Naive thymus-derived CD4-positive, alpha-beta T cell (primary cell): ENCODE measurements at regions not wholly inside any gene's neighbourhood (a gene's known extent, or its start where the extent isn't known, plus 50 kb on each side); places are given as distances from the start of the nearest gene placed in this dataset.
"Not testable (repeated sequence)": the region's sequence is repeated elsewhere in the genome, so short reads cannot be mapped to it uniquely, and the experiment has no call there.

Experiments
- ATAC-seq: fragments of 150-1000 bp; cut with Tn5 transposase; 2 replicates; pipeline ENCODE4 v1.10.0; 2021; ENCODE audit warnings: mild to moderate bottlenecking, moderate library complexity
- CTCF ChIA-PET: fragments of 350-600 bp; sonication (Branson Sonifier 250); formaldehyde crosslinking; loops from one replicate; lab custom pipeline; 2021; ENCODE audit warnings: antibody characterized with exemption; lab: Charles Lee
- POLR2A ChIA-PET: fragments of 350-600 bp; sonication (Branson Sonifier 250); formaldehyde crosslinking; loops from one replicate; lab custom pipeline; 2021; ENCODE audit warnings: antibody characterized with exemption, inconsistent platforms; lab: Charles Lee
- DNase-seq, 9 donors: peaks; one replicate each; pipeline versions ENCODE4 v3.0.0 to v3.0.0-alpha.2; 2020 to 2022; ENCODE audit warnings: mixed read lengths in 1 of 9
- H3K27ac ChIP-seq: one replicate; pipeline ENCODE4 v1.7.0; 2013; ENCODE audit warnings: mild to moderate bottlenecking, low read depth, low read length, moderate library complexity
- H3K27me3 ChIP-seq, 2 donors: one replicate each; pipeline ENCODE4 v1.7.0; 2013; ENCODE audit warnings: low read length in 2 of 2, mild to moderate bottlenecking in 2 of 2, moderate library complexity in 2 of 2; ENCODE audit not compliant: control insufficient read depth in 2 of 2, insufficient read depth in 2 of 2
- H3K36me3 ChIP-seq, 3 experiments: 1 replicate in 2 of 3; 2 replicates in 1 of 3; pipeline ENCODE4 v1.7.0; 2013; ENCODE audit warnings: low read length in 3 of 3, mild to moderate bottlenecking in 3 of 3, moderate library complexity in 1 of 3; ENCODE audit not compliant: insufficient read depth in 3 of 3, control insufficient read depth in 2 of 3
- H3K4me1 ChIP-seq, 2 donors: one replicate each; pipeline ENCODE4 v1.7.0; 2013; ENCODE audit warnings: low read length in 2 of 2, mild to moderate bottlenecking in 2 of 2, moderate library complexity in 1 of 2; ENCODE audit not compliant: control insufficient read depth in 2 of 2, insufficient read depth in 2 of 2
- H3K4me3 ChIP-seq: 2 replicates; pipeline ENCODE4 v1.7.0; 2013; ENCODE audit warnings: mild to moderate bottlenecking, low read length
- H3K9me3 ChIP-seq, 3 experiments: 1 replicate in 2 of 3; 2 replicates in 1 of 3; pipeline ENCODE4 v1.7.0; 2013; ENCODE audit warnings: low read length in 3 of 3; ENCODE audit not compliant: control insufficient read depth in 2 of 3
- H3K27ac Mint-ChIP-seq, 9 donors: one replicate each; pipeline ENCODE4 v1.8.0; 2020 to 2022; ENCODE audit warnings: mixed read lengths in 9 of 9, mild to moderate bottlenecking in 8 of 9, moderate library complexity in 5 of 9, inconsistent platforms in 2 of 9
- H3K27me3 Mint-ChIP-seq, 5 donors: one replicate each; pipeline ENCODE4 v1.8.0; 2021 to 2022; ENCODE audit warnings: mixed read lengths in 5 of 5, mild to moderate bottlenecking in 1 of 5
- H3K36me3 Mint-ChIP-seq, 5 donors: one replicate each; pipeline ENCODE4 v1.8.0; 2020 to 2022; ENCODE audit warnings: mixed read lengths in 5 of 5, mild to moderate bottlenecking in 3 of 5, inconsistent platforms in 1 of 5
- H3K4me1 Mint-ChIP-seq, 7 donors: one replicate each; pipeline ENCODE4 v1.8.0; 2020 to 2022; ENCODE audit warnings: mixed read lengths in 7 of 7, mild to moderate bottlenecking in 3 of 7, inconsistent platforms in 1 of 7
- H3K4me3 Mint-ChIP-seq, 10 donors: one replicate each; pipeline ENCODE4 v1.8.0; 2020 to 2022; ENCODE audit warnings: mild to moderate bottlenecking in 10 of 10, mixed read lengths in 10 of 10, moderate library complexity in 6 of 10, inconsistent platforms in 2 of 10
- H3K9me3 Mint-ChIP-seq, 11 donors: one replicate each; pipeline ENCODE4 v1.8.0; 2020 to 2022; ENCODE audit warnings: mixed read lengths in 11 of 11, mild to moderate bottlenecking in 4 of 11, inconsistent platforms in 1 of 11, moderate library complexity in 1 of 11
- intact Hi-C, 2 donors: fragments of 100-400 bp; cut with micrococcal nuclease; formaldehyde crosslinking; loops; one replicate each; pipeline ENCODE4 v1.15.1; 2023

DNA sequence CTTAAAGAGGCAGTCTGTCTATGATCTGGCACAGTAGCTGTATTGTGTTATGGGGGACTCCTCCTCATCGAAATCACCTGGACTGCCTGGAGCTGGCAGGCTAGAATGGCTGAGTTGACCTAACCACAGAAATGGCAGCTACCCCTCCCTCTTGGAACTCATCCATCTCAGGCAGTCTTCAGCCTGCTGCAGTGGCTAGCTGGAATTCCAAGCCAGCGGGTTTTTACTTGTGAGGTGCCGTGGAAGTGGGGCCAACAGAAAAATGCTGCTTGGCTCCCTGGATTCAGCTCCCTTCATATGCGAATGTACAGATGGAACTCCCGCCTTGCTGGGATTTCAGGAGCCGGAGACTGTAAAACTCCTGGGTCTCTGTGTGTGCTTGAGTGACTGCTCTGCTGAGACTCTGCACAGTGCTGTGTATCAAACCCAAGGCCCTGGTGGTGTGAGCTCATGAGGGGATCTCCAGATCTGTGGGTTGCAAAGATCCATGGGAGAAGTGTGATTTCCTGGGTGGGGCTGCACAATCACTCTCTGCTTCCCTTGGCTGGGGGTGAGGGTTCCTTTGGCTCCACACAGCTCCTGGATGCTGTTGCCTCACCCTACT, 316.9 kb downstream of the CTH start:
- Histone ChIP-seq H3K27ac (no peak overlapping the region), H3K9me3 (peaks cover 0 to 12% (median 0%) of the 10 kb centered on the region in 3 experiments), H3K4me3 (no peak overlapping the region), H3K36me3 (no peaks in the 10 kb centered on the region), H3K27me3 (no peaks in the 10 kb centered on the region), H3K4me1 (no peaks in the 10 kb centered on the region)
- Mint-ChIP-seq H3K4me3 (no peak overlapping the region), H3K4me1 (no peaks in the 10 kb centered on the region), H3K9me3 (peaks cover 13 to 51% (median 24%) of the 10 kb centered on the region in 11 donors), H3K27ac (no peak overlapping the region), H3K27me3 (no peaks in the 10 kb centered on the region), H3K36me3 (peaks cover 0 to 7% (median 0%) of the 10 kb centered on the region in 5 donors)
- no peak for ATAC-seq
- DNase-seq: no peak
- intact Hi-C loops: no loop called here
- ChIA-PET POLR2A (no interaction called here), CTCF (no interaction called here)

DNA sequence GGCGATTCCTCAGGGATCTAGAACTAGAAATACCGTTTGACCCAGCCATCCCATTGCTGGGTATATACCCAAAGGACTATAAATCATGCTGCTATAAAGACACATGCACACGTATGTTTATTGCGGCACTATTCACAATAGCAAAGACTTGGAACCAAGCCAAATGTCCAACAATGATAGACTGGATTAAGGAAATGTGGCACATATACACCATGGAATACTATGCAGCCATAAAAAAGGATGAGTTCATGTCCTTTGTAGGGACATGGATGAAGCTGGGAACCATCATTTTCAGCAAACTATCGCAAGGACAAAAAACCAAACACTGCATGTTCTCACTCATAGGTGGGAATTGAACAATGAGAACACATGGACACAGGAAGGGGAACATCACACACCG, 311.1 kb downstream of the PTGER3 start:
- H3K36me3 ChIP-seq, H3K27ac Mint-ChIP-seq, H3K27ac ChIP-seq, H3K4me1 Mint-ChIP-seq, POLR2A ChIA-PET, H3K9me3 Mint-ChIP-seq, H3K27me3 Mint-ChIP-seq, CTCF ChIA-PET, H3K4me3 ChIP-seq, H3K9me3 ChIP-seq, H3K36me3 Mint-ChIP-seq, H3K4me1 ChIP-seq, ATAC-seq, H3K4me3 Mint-ChIP-seq, intact Hi-C loops, DNase-seq, H3K27me3 ChIP-seq: not testable (repeated sequence)

DNA sequence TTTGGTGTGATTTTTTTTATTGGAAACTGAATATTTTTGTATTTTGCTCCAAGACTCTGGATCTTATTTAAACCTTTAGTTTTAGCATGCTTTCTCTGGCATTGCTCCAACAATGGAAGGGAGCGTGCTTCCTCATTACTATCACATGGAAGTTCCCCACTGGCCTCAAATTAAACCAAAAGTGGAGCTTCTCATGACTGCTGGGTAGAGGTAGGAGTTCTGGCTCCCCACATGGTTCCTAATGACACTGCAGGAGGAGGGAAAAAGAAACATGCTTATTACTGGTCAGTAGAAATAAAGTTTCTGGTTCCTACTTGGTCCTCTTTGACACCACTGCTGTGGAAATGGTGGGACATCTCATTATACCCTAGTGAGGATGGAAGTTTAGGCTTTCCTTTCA, 310.5 kb downstream of the PTGER3 start:
- DNase-seq: no peak
- H3K27me3 ChIP-seq: no peaks in the 10 kb centered on the region
- no peak overlapping the region for H3K27ac ChIP-seq
- Mint-ChIP-seq H3K9me3 (peaks cover 0 to 14% (median 8%) of the 10 kb centered on the region in 11 donors), H3K27me3 (peaks cover 0 to 3% (median 0%) of the 10 kb centered on the region in 5 donors), H3K27ac (no peak overlapping the region), H3K4me1 (peaks cover 0 to 2% (median 0%) of the 10 kb centered on the region in 7 donors), H3K4me3 (no peak overlapping the region), H3K36me3 (no peaks in the 10 kb centered on the region)
- no peak overlapping the region for H3K4me3 ChIP-seq
- CTCF ChIA-PET: no interaction called here
- ATAC-seq: no peak
- POLR2A ChIA-PET: no interaction called here
- intact Hi-C loops: no loop called here
- H3K4me1 ChIP-seq: no peaks in the 10 kb centered on the region
- H3K9me3 ChIP-seq: no peaks in the 10 kb centered on the region
- H3K36me3 ChIP-seq: no peaks in the 10 kb centered on the region

DNA sequence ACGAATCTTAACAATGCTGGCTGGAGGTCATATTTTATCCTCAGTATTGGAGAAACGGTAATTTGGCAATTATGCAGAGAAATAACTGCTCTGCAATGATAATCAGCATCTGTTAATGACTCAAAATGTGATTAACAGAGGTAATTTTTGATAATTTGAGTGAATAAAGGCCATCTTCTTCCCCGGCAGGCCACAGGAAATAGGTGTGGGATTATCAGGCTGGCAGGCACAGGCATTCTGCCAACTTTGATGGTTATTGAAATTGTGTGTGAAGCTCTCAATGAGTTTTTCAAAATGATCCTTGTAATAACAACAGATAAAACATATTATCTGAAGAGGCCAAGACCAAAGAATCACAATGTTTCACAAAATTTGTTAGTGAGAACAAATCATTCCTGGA, 309.0 kb downstream of the PTGER3 start:
- Mint-ChIP-seq H3K9me3 (peaks cover 2 to 29% (median 10%) of the 10 kb centered on the region in 11 donors), H3K36me3 (no peaks in the 10 kb centered on the region), H3K4me3 (no peak overlapping the region), H3K4me1 (peaks cover 0 to 2% (median 0%) of the 10 kb centered on the region in 7 donors), H3K27ac (no peak overlapping the region), H3K27me3 (peaks cover 0 to 3% (median 0%) of the 10 kb centered on the region in 5 donors)
- H3K9me3 ChIP-seq: no peaks in the 10 kb centered on the region
- H3K4me1 ChIP-seq: no peaks in the 10 kb centered on the region
- H3K36me3 ChIP-seq: no peaks in the 10 kb centered on the region
- no peak overlapping the region for H3K4me3 ChIP-seq
- H3K27ac ChIP-seq: no peak overlapping the region
- no peaks in the 10 kb centered on the region for H3K27me3 ChIP-seq
- DNase-seq: no peak
- CTCF ChIA-PET: no interaction called here
- intact Hi-C loops: no loop called here
- ATAC-seq: no peak
- POLR2A ChIA-PET: no interaction called here

DNA sequence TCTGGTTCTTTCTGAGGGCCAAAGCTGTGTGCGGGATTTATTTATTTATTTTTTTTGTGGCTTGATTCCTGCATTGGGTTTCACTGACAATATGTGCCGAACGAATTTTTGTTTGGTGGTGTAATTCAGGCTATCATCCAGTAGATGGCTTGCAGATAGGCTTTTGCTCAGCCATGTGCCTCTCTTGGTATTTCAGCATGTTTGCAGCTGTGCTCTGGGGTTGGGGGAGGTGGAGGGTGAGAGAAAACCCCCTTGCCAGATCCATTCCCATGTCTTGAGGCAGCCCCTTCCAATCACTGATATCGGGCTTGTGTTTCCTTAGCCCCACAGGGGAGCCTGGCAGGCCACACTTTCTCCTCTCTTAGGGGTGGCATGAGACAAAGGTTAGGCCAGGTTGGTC, 302.4 kb downstream of the PTGER3 start:
- no peak overlapping the region for H3K27ac ChIP-seq
- H3K4me3 ChIP-seq: no peak overlapping the region
- no peaks in the 10 kb centered on the region for H3K4me1 Mint-ChIP-seq
- no peak overlapping the region for H3K27ac Mint-ChIP-seq
- peaks cover 0 to 6% (median 1%) of the 10 kb centered on the region in 5 donors for H3K36me3 Mint-ChIP-seq
- CTCF ChIA-PET: no interaction called here
- H3K4me1 ChIP-seq: no peaks in the 10 kb centered on the region
- DNase-seq: no peak
- no peak overlapping the region for H3K4me3 Mint-ChIP-seq
- intact Hi-C loops: no loop called here
- peaks cover 0 to 6% (median 0%) of the 10 kb centered on the region in 3 experiments for H3K9me3 ChIP-seq
- no peak for ATAC-seq
- POLR2A ChIA-PET: no interaction called here
- no peaks in the 10 kb centered on the region for H3K36me3 ChIP-seq
- H3K27me3 Mint-ChIP-seq: no peaks in the 10 kb centered on the region
- peaks cover 19 to 87% (median 35%) of the 10 kb centered on the region in 11 donors for H3K9me3 Mint-ChIP-seq
- no peaks in the 10 kb centered on the region for H3K27me3 ChIP-seq

DNA sequence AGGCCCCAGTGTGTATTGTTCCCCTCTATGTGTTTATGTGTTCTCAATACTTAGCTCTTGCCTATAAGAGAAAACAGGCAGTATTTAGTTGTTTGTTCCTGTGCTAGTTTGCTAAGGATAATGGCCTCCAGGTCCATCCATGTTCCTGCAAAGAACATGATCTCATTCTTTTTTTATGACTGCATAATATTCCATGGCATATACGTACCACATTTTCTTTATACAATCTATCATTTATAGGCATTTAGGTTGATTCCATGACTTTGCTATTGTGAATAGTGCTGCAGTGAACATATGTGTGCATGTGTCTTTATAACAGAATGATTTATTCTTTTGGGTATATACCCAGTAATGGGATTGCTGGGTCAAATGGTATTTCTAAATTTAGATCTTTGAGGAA, 301.6 kb downstream of the PTGER3 start:
- DNase-seq, H3K4me3 ChIP-seq, H3K27ac Mint-ChIP-seq, intact Hi-C loops, H3K4me3 Mint-ChIP-seq, H3K4me1 ChIP-seq, POLR2A ChIA-PET, H3K27me3 ChIP-seq, H3K36me3 ChIP-seq, H3K36me3 Mint-ChIP-seq, H3K27me3 Mint-ChIP-seq, H3K27ac ChIP-seq, H3K9me3 ChIP-seq, CTCF ChIA-PET, ATAC-seq, H3K4me1 Mint-ChIP-seq: not testable (repeated sequence)
- peaks cover 19 to 95% (median 39%) of the 10 kb centered on the region in 11 donors for H3K9me3 Mint-ChIP-seq

DNA sequence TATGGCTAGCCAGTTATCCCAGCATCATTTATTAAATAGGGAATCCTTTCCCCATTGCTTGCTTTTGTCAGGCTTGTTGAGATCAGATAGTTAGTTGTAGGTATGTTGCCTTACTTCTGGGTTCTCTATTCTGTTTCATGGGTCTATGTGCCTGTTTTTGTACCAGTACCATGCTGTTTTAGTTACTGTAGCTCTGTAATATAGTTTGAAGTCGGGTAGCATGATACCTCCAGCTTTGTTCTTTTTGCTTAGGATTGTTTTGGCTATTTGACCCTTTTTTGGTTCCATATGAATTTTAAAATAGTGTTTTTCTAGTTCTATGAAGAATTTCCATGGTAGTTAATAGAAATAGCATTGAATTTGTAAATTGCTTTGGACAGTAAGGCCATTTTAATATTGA, 300.5 kb downstream of the PTGER3 start:
- H3K27me3 ChIP-seq, H3K27ac Mint-ChIP-seq, CTCF ChIA-PET, H3K4me3 Mint-ChIP-seq, DNase-seq, H3K4me1 Mint-ChIP-seq, intact Hi-C loops, ATAC-seq, H3K4me1 ChIP-seq, H3K36me3 ChIP-seq, POLR2A ChIA-PET, H3K36me3 Mint-ChIP-seq, H3K27ac ChIP-seq, H3K9me3 ChIP-seq, H3K27me3 Mint-ChIP-seq, H3K4me3 ChIP-seq: not testable (repeated sequence)
- peaks cover 16 to 92% (median 42%) of the 10 kb centered on the region in 11 donors for H3K9me3 Mint-ChIP-seq
